ENCODE measurements at regions not wholly inside any gene's neighbourhood (a gene's known extent, or its start where the extent isn't known, plus 50 kb on each side); places are given as distances from the start of the nearest gene placed in this dataset.

DNA sequence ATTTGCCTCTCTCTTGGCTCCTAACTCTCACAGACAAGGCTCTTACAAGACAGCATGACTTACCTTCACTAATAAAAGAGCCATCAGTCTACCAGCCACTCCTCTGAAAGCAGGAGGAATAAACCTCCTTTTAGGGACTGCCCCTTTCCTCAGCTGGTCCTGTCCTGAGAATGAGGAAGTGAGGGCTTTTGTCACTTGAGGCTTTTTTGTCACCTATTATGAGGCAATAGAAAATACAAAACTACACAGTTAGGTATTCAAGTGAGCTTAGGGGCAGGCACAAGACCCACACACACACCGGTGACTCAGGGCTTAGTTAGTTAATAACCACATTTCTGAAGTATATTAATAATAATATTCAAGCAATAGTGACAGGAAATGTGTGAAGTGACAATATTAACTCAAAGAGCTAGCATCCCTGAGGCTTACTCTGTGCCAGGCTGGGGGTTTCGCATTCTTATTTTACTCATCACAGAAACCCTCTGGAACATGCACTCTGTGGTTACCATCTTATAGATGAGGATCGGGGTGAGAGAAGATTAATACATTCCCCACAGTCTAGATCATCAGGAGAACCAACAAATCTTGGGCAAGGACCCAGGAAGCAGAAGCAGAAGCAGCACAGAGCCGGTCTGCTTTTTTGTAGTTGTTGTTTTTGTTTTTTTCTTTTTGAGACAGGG, 379.9 kb downstream of the LIG4 start:
- TF ChIP-seq CTCF (conservative IDR thresholded peaks at IDR 0.05; ENCODE audit: low read depth, low read length) = no peak
- TF ChIP-seq EZH2 (IDR thresholded peaks at IDR 0.05; ENCODE audit: low read length, unreplicated experiment) = no peak

Measured in PC-3 (cell line).